ENCODE measurements at regions not wholly inside any gene's neighbourhood (a gene's known extent, or its start where the extent isn't known, plus 50 kb on each side); places are given as distances from the start of the nearest gene placed in this dataset.

- Histone ChIP-seq H3K4me2 (replicated peaks; ENCODE audit: low read depth, low read length, poor library complexity, severe bottlenecking) (no peak overlapping the region), H3K27ac (ENCODE audit: low read length in 2 of 2) (no peak overlapping the region), H4K20me1 (ENCODE audit: control insufficient read depth, insufficient read depth, low read length, poor library complexity, severe bottlenecking) (no peaks in the 10 kb centered on the region), H3K36me3 (replicated peaks in 1 of 2; ENCODE audit: control extremely low read depth in 1 of 2, control insufficient read depth in 1 of 2, extremely low read depth in 1 of 2, insufficient read depth in 2 of 2, low read length in 1 of 2) (no peaks in the 10 kb centered on the region), H3K27me3 (replicated peaks in 1 of 4; ENCODE audit: control extremely low read depth in 1 of 4, control insufficient read depth in 3 of 4, insufficient read depth in 4 of 4, low read length in 3 of 4) (peaks cover 0 to 3% (median 0%) of the 10 kb centered on the region in 4 experiments), H3K9ac (ENCODE audit: low read length) (no peak overlapping the region), H3K4me3 (ENCODE audit: control extremely low read depth in 1 of 5, extremely low read depth in 1 of 5, insufficient read depth in 1 of 5, low read depth in 2 of 5, low read length in 4 of 5) (no peak overlapping the region), H3K9me3 (ENCODE audit: control extremely low read depth in 1 of 3, control insufficient read depth in 2 of 3, insufficient read depth in 1 of 3, low read length in 2 of 3) (peaks cover 0 to 2% (median 0%) of the 10 kb centered on the region in 3 donors), H3K79me2 (ENCODE audit: control insufficient read depth, insufficient read depth, low read length) (no peaks in the 10 kb centered on the region), H3K4me1 (ENCODE audit: control insufficient read depth in 2 of 2, insufficient read depth in 2 of 2, low read length in 2 of 2) (no peaks in the 10 kb centered on the region), H2AFZ (ENCODE audit: insufficient read depth, low read depth, low read length, poor library complexity, severe bottlenecking) (no peak overlapping the region)
- CTCF ChIA-PET, result no interaction called here
- ATAC-seq (ENCODE audit: low read depth) (no peak), DNase-seq (no peak)
- intact Hi-C loops (cut with micrococcal nuclease), result no loop called here
- no peak for TF ChIP-seq CTCF (IDR thresholded peaks at IDR 0.05)
- no peak for TF ChIP-seq EZH2 (IDR thresholded peaks at IDR 0.05; ENCODE audit: borderline replicate concordance, insufficient read depth, low read depth, low read length, poor library complexity, severe bottlenecking)
- Mint-ChIP-seq H3K27ac (no peak overlapping the region), H3K27me3 (no peaks in the 10 kb centered on the region), H3K9me3 (ENCODE audit: insufficient read depth) (no peaks in the 10 kb centered on the region), H3K4me3 (no peak overlapping the region), H3K4me1 (no peaks in the 10 kb centered on the region)
- POLR2A ChIA-PET, result no interaction called here
- 40% methylated on average over 3 of the region's 7 CpGs for WGBS (ENCODE audit: insufficient coverage)
Measured at GRCh38 chr14:58972233-58973017, 216.0 kb upstream of the DAAM1 start.

GRCh38 chr14:58977366-58977765 lies 211.1 kb upstream of the DAAM1 start:
- no peaks in the 10 kb centered on the region for H3K4me1 Mint-ChIP-seq
- H3K27ac Mint-ChIP-seq, result no peak overlapping the region
- H3K4me3 Mint-ChIP-seq, result no peak overlapping the region
- no peaks in the 10 kb centered on the region for H4K20me1 ChIP-seq (ENCODE audit: control insufficient read depth, insufficient read depth, low read length, poor library complexity, severe bottlenecking)
- WGBS (ENCODE audit: insufficient coverage), result 87% methylated on average over 2 of the region's 2 CpGs
- no peak overlapping the region for H3K4me3 ChIP-seq (ENCODE audit: control extremely low read depth in 1 of 5, extremely low read depth in 1 of 5, insufficient read depth in 1 of 5, low read depth in 2 of 5, low read length in 4 of 5)
- ChIA-PET CTCF (no interaction called here), POLR2A (no interaction called here)
- H3K36me3 ChIP-seq (replicated peaks in 1 of 2; ENCODE audit: control extremely low read depth in 1 of 2, control insufficient read depth in 1 of 2, extremely low read depth in 1 of 2, insufficient read depth in 2 of 2, low read length in 1 of 2), result no peaks in the 10 kb centered on the region
- no peaks in the 10 kb centered on the region for H3K9me3 ChIP-seq (ENCODE audit: control extremely low read depth in 1 of 3, control insufficient read depth in 2 of 3, insufficient read depth in 1 of 3, low read length in 2 of 3)
- no peaks in the 10 kb centered on the region for H3K4me1 ChIP-seq (ENCODE audit: control insufficient read depth in 2 of 2, insufficient read depth in 2 of 2, low read length in 2 of 2)
- no peaks in the 10 kb centered on the region for H3K9me3 Mint-ChIP-seq (ENCODE audit: insufficient read depth)
- H3K9ac ChIP-seq (ENCODE audit: low read length), result no peak overlapping the region
- intact Hi-C loops (cut with micrococcal nuclease), result no loop called here
- H3K27ac ChIP-seq (ENCODE audit: low read length in 2 of 2), result no peak overlapping the region
- H3K27me3 ChIP-seq (replicated peaks in 1 of 4; ENCODE audit: control extremely low read depth in 1 of 4, control insufficient read depth in 3 of 4, insufficient read depth in 4 of 4, low read length in 3 of 4), result peaks cover 0 to 3% (median 0%) of the 10 kb centered on the region in 4 experiments
- no peaks in the 10 kb centered on the region for H3K79me2 ChIP-seq (ENCODE audit: control insufficient read depth, insufficient read depth, low read length)
- DNase-seq (no peak), ATAC-seq (ENCODE audit: low read depth) (no peak)
- no peaks in the 10 kb centered on the region for H3K27me3 Mint-ChIP-seq
- H3K4me2 ChIP-seq (replicated peaks; ENCODE audit: low read depth, low read length, poor library complexity, severe bottlenecking), result no peak overlapping the region
- H2AFZ ChIP-seq (ENCODE audit: insufficient read depth, low read depth, low read length, poor library complexity, severe bottlenecking), result no peak overlapping the region
- TF ChIP-seq CTCF (IDR thresholded peaks at IDR 0.05) (no peak), EZH2 (IDR thresholded peaks at IDR 0.05; ENCODE audit: borderline replicate concordance, insufficient read depth, low read depth, low read length, poor library complexity, severe bottlenecking) (no peak)

Data from B cell (primary cell).